ENCODE measurements at regions not wholly inside any gene's neighbourhood (a gene's known extent, or its start where the extent isn't known, plus 50 kb on each side); places are given as distances from the start of the nearest gene placed in this dataset.

- no peak for TF ChIP-seq POLR2A (IDR thresholded peaks at IDR 0.05)
- TF ChIP-seq CTCF (IDR thresholded peaks at IDR 0.05) = no peak
Measured at GRCh38 chr2:128405467-128405900, 86.8 kb upstream of the HS6ST1 start.

Measured in lower leg skin (tissue), 3 donors.